ENCODE measurements at regions not wholly inside any gene's neighbourhood (a gene's known extent, or its start where the extent isn't known, plus 50 kb on each side); places are given as distances from the start of the nearest gene placed in this dataset.

DNA sequence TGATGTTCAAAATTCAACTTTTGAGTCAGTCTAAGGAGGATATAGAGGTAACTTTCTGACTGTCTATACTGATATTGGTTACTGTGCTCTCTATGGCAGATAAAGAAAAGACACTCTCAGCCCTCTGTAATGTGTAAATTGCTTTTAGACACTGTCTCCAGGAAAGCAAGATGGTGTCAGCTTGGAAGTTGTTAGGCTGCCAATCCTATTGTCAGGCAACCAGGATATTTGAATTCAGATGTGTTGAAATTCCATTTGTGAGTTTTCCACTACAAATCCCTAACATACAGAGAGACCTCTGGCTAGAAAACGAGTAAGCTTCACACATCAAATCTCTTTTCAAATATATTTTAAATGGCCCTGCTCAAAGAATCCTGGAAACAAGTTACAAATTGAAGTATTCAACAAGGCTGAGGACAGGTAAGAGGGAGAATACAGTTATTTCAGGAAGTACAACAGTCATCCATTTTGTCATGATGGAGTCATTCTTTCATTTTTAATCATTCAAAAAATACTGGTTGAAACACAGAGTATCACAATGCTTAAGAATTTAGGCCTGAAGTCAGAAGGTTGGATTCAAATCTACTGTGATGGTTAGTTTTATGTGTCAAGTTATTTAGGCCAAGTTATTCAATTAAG, 312.0 kb downstream of the OLFM4 start:
- no peak overlapping the region for H3K4me2 ChIP-seq (ENCODE audit: control insufficient read depth, extremely low read depth, insufficient read depth, low read depth, low read length)
- H4K20me1 ChIP-seq (ENCODE audit: control insufficient read depth, extremely low read depth, insufficient read depth, low read length), result no peaks in the 10 kb centered on the region
- H3K9me1 ChIP-seq (ENCODE audit: control insufficient read depth, extremely low read depth, insufficient read depth, low read length), result no peaks in the 10 kb centered on the region
- dilution Hi-C loops (cut with MboI; ENCODE audit: extremely low pct_ligation_motif_present, low sequenced_read_pairs), result no loop called here
- DNase-seq (ENCODE audit: low read depth, low spot score) (no peak), FAIRE-seq (no peak)
- TF ChIP-seq, protein P1, sequence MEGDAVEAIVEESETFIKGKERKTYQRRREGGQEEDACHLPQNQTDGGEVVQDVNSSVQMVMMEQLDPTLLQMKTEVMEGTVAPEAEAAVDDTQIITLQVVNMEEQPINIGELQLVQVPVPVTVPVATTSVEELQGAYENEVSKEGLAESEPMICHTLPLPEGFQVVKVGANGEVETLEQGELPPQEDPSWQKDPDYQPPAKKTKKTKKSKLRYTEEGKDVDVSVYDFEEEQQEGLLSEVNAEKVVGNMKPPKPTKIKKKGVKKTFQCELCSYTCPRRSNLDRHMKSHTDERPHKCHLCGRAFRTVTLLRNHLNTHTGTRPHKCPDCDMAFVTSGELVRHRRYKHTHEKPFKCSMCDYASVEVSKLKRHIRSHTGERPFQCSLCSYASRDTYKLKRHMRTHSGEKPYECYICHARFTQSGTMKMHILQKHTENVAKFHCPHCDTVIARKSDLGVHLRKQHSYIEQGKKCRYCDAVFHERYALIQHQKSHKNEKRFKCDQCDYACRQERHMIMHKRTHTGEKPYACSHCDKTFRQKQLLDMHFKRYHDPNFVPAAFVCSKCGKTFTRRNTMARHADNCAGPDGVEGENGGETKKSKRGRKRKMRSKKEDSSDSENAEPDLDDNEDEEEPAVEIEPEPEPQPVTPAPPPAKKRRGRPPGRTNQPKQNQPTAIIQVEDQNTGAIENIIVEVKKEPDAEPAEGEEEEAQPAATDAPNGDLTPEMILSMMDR (optimal IDR thresholded peaks at IDR 0.05 in 1 of 3, IDR thresholded peaks at IDR 0.05 in 1 of 3, conservative IDR thresholded peaks at IDR 0.05 in 1 of 3; ENCODE audit: extremely low read depth in 1 of 3, insufficient read depth in 2 of 3, low read length in 3 of 3), result no peak
- TF ChIP-seq EZH2 (IDR thresholded peaks at IDR 0.05; ENCODE audit: low read length), result no peak
- no peak overlapping the region for H3K4me3 ChIP-seq (ENCODE audit: control insufficient read depth in 2 of 3, extremely low read depth in 1 of 3, insufficient read depth in 2 of 3, low read depth in 1 of 3, low read length in 3 of 3)
- H3K27ac ChIP-seq (ENCODE audit: control insufficient read depth, insufficient read depth, low read length), result no peak overlapping the region
- no peaks in the 10 kb centered on the region for H3K27me3 ChIP-seq (ENCODE audit: control insufficient read depth, extremely low read depth, insufficient read depth, low read length)
- no peaks in the 10 kb centered on the region for H3K79me2 ChIP-seq (ENCODE audit: control insufficient read depth, insufficient read depth, low read length)
- H3K4me1 ChIP-seq (ENCODE audit: control insufficient read depth, extremely low read depth, insufficient read depth, low read length), result no peaks in the 10 kb centered on the region
- H2AFZ ChIP-seq (ENCODE audit: control insufficient read depth, low read length), result no peak overlapping the region
- H3K36me3 ChIP-seq (ENCODE audit: control insufficient read depth in 2 of 2, extremely low read depth in 1 of 2, insufficient read depth in 2 of 2, low read length in 2 of 2), result no peaks in the 10 kb centered on the region
- H3K9ac ChIP-seq (ENCODE audit: control insufficient read depth, extremely low read depth, insufficient read depth, low read length), result no peak overlapping the region
- no peaks in the 10 kb centered on the region for H3K9me3 ChIP-seq (ENCODE audit: control insufficient read depth, low read depth, low read length)

- no peak for FAIRE-seq
- no peaks in the 10 kb centered on the region for H4K20me1 ChIP-seq (ENCODE audit: control insufficient read depth, extremely low read depth, insufficient read depth, low read length)
- no peaks in the 10 kb centered on the region for H3K27me3 ChIP-seq (ENCODE audit: control insufficient read depth, extremely low read depth, insufficient read depth, low read length)
- DNase-seq (ENCODE audit: low read depth, low spot score), result no peak
- H3K9me1 ChIP-seq (ENCODE audit: control insufficient read depth, extremely low read depth, insufficient read depth, low read length), result no peaks in the 10 kb centered on the region
- no peak overlapping the region for H3K4me3 ChIP-seq (ENCODE audit: control insufficient read depth in 2 of 3, extremely low read depth in 1 of 3, insufficient read depth in 2 of 3, low read depth in 1 of 3, low read length in 3 of 3)
- H3K27ac ChIP-seq (ENCODE audit: control insufficient read depth, insufficient read depth, low read length), result no peak overlapping the region
- H3K79me2 ChIP-seq (ENCODE audit: control insufficient read depth, insufficient read depth, low read length), result no peaks in the 10 kb centered on the region
- H3K9ac ChIP-seq (ENCODE audit: control insufficient read depth, extremely low read depth, insufficient read depth, low read length), result no peak overlapping the region
- no peak for TF ChIP-seq EZH2 (IDR thresholded peaks at IDR 0.05; ENCODE audit: low read length)
- TF ChIP-seq, protein P1 (optimal IDR thresholded peaks at IDR 0.05 in 1 of 3, IDR thresholded peaks at IDR 0.05 in 1 of 3, conservative IDR thresholded peaks at IDR 0.05 in 1 of 3; ENCODE audit: extremely low read depth in 1 of 3, insufficient read depth in 2 of 3, low read length in 3 of 3), result no peak
- dilution Hi-C loops (cut with MboI; ENCODE audit: extremely low pct_ligation_motif_present, low sequenced_read_pairs), result no loop called here
- no peak overlapping the region for H3K4me2 ChIP-seq (ENCODE audit: control insufficient read depth, extremely low read depth, insufficient read depth, low read depth, low read length)
- no peaks in the 10 kb centered on the region for H3K9me3 ChIP-seq (ENCODE audit: control insufficient read depth, low read depth, low read length)
- H3K36me3 ChIP-seq (ENCODE audit: control insufficient read depth in 2 of 2, extremely low read depth in 1 of 2, insufficient read depth in 2 of 2, low read length in 2 of 2), result no peaks in the 10 kb centered on the region
- no peak overlapping the region for H2AFZ ChIP-seq (ENCODE audit: control insufficient read depth, low read length)
- no peaks in the 10 kb centered on the region for H3K4me1 ChIP-seq (ENCODE audit: control insufficient read depth, extremely low read depth, insufficient read depth, low read length)
Measured at GRCh38 chr13:53341144-53341510, 312.5 kb downstream of the OLFM4 start.
